ENCODE measurements at regions not wholly inside any gene's neighbourhood (a gene's known extent, or its start where the extent isn't known, plus 50 kb on each side); places are given as distances from the start of the nearest gene placed in this dataset.

DNA sequence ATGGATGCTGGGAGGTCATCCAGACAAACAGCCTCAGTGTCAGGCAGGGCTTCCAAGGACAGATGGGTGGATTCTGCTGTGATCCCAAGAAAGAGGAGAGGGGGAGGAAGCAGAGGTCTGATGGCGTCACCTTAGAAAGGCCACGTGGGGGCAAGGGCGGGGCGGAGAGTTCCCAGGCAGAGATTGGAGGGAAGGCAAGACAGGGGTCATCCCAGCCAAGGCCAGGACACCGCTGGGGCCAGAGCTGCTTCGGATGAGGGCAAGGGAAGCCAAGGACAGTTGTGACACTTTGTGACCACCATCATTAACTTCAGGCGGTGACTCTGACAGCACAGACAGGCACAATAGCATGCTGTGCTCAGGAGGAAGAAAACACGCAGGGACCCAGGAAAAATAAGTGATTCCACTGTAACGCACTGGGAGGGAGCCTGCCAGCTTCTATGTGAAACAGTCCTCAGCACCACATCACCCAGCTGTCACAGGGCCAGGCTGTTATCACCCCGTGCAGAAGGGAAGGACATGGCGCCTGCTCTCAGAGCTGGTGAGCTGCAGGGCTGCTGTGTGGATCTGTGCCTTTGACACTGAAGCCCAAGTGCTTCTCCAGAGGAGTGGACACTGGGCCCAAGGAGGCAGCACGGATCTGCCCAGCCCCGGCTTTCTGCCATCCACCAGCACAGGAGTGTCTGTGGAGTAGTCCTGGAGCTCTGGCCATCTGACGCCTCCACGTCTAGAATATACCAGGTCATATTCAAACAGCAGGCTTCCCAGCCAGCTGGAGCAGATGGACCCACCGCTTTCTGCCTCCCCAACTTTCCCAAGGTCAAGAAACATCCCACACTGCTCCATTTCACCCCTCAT, 204.1 kb downstream of the NDUFA10 start:
- no peak for FAIRE-seq
- no peaks in the 10 kb centered on the region for H3K27me3 ChIP-seq
- peak in 1 of 6 donors; percentile 28 for DNase-seq
- no peak overlapping the region for H3K4me3 ChIP-seq
- TF ChIP-seq, protein P1, sequence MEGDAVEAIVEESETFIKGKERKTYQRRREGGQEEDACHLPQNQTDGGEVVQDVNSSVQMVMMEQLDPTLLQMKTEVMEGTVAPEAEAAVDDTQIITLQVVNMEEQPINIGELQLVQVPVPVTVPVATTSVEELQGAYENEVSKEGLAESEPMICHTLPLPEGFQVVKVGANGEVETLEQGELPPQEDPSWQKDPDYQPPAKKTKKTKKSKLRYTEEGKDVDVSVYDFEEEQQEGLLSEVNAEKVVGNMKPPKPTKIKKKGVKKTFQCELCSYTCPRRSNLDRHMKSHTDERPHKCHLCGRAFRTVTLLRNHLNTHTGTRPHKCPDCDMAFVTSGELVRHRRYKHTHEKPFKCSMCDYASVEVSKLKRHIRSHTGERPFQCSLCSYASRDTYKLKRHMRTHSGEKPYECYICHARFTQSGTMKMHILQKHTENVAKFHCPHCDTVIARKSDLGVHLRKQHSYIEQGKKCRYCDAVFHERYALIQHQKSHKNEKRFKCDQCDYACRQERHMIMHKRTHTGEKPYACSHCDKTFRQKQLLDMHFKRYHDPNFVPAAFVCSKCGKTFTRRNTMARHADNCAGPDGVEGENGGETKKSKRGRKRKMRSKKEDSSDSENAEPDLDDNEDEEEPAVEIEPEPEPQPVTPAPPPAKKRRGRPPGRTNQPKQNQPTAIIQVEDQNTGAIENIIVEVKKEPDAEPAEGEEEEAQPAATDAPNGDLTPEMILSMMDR (IDR thresholded peaks at IDR 0.05): no peak
- H3K4me1 ChIP-seq: no peaks in the 10 kb centered on the region
- H3K9me3 ChIP-seq: no peaks in the 10 kb centered on the region
- no peak overlapping the region for H3K27ac ChIP-seq
- no peaks in the 10 kb centered on the region for H3K36me3 ChIP-seq
- ATAC-seq: no peak
- intact Hi-C loops (cut with DNase I): no loop called here
- WGBS, 2 donors: 39 to 46% methylated on average over 16 of the region's 16 CpGs

GRCh38 chr2:239819974-239820555, 205.1 kb downstream of the NDUFA10 start:
- no peak overlapping the region for H3K4me3 ChIP-seq
- no peaks in the 10 kb centered on the region for H3K36me3 ChIP-seq
- ATAC-seq (no peak), FAIRE-seq (no peak), DNase-seq (peak in 1 of 6 donors; percentile 38)
- 54 to 61% methylated on average over 16 to 17 of the region's 17 CpGs for WGBS, 2 donors
- no peaks in the 10 kb centered on the region for H3K9me3 ChIP-seq
- H3K27me3 ChIP-seq: no peaks in the 10 kb centered on the region
- H3K4me1 ChIP-seq: no peaks in the 10 kb centered on the region
- TF ChIP-seq, protein P1 (IDR thresholded peaks at IDR 0.05): no peak
- intact Hi-C loops (cut with DNase I): no loop called here
- H3K27ac ChIP-seq: no peak overlapping the region

DNA sequence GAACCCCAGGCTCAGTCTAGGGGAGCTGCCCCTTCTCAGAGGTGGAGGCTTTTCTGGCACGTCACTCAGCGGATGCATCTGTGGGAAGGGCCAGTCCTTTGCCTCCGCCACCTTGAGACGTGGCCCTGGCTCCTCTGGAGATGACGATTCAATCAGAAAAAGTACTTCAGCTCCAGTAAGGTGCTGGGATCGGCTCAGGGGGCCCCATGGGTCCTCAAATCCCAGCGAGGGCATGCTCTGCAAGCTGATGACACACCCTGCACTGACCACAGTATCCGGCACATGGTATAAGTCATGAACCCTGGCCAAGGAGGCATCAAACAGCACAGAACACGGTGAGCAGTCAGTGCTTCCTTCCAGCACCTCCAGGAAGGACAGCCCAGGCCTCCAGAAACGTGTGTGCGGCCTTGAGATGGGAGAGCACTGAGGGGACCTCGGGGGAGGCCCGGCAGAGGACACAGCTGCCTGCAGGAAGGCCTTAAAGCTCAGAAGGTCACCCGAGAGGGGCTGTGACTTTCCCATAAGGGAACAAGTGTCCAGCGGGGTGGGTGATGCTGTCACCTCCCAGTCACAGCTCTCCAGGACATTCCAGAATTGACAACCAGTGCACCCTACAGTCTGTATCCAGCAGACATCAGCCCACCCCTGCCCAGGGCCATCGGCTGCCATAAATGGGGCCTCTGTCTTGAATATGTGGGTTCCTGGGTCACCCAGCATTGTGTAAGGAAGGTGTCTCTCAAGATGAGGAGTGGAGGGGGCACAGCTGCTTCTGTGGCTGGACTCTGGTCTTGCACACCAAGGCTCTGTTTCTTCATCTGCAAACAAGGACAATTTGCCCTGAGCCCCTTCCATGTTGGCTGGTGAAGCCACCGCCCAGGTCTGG, 205.8 kb downstream of the NDUFA10 start:
- Histone ChIP-seq H3K4me3 (no peak overlapping the region), H3K9me3 (no peaks in the 10 kb centered on the region), H3K36me3 (no peaks in the 10 kb centered on the region), H3K27me3 (no peaks in the 10 kb centered on the region), H3K27ac (no peak overlapping the region), H3K4me1 (no peaks in the 10 kb centered on the region)
- 54 to 65% methylated on average over 17 of the region's 17 CpGs for WGBS, 2 donors
- ATAC-seq (no peak), DNase-seq (peak in 1 of 6 donors; percentile 34), FAIRE-seq (no peak)
- TF ChIP-seq, protein P1 (IDR thresholded peaks at IDR 0.05): no peak
- intact Hi-C loops (cut with DNase I): no loop called here

- H3K4me3 ChIP-seq: no peak overlapping the region
- no peaks in the 10 kb centered on the region for H3K27me3 ChIP-seq
- DNase-seq (peak in 1 of 6 donors; percentile 30), FAIRE-seq (no peak), ATAC-seq (no peak)
- no peaks in the 10 kb centered on the region for H3K4me1 ChIP-seq
- intact Hi-C loops (cut with DNase I): no loop called here
- no peaks in the 10 kb centered on the region for H3K9me3 ChIP-seq
- no peaks in the 10 kb centered on the region for H3K36me3 ChIP-seq
- TF ChIP-seq, protein P1 (IDR thresholded peaks at IDR 0.05): no peak
- H3K27ac ChIP-seq: no peak overlapping the region
- 68 to 77% methylated on average over 9 of the region's 9 CpGs for WGBS, 2 donors
Measured at GRCh38 chr2:239818531-239819011, 206.6 kb downstream of the NDUFA10 start.

All from pancreas (tissue), 10 donors.